ENCODE measurements at regions not wholly inside any gene's neighbourhood (a gene's known extent, or its start where the extent isn't known, plus 50 kb on each side); places are given as distances from the start of the nearest gene placed in this dataset.

GRCh38 chr18:61736133-61736532 lies 156.7 kb downstream of the RNF152 start:
- Histone ChIP-seq H3K79me2 (ENCODE audit: insufficient read depth, low read length) (no peaks in the 10 kb centered on the region), H3K9me3 (ENCODE audit: control insufficient read depth in 1 of 2, insufficient read depth in 1 of 2, low read depth in 1 of 2, low read length in 2 of 2) (no peaks in the 10 kb centered on the region), H3K27ac (ENCODE audit: low read depth, low read length) (no peak overlapping the region), H3K4me3 (replicated peaks in 1 of 2; ENCODE audit: low read depth in 1 of 2, low read length in 2 of 2) (no peak overlapping the region), H3K9ac (ENCODE audit: low read length) (no peak overlapping the region), H4K20me1 (ENCODE audit: insufficient read depth) (no peaks in the 10 kb centered on the region), H2AFZ (ENCODE audit: low read depth, low read length, poor library complexity, severe bottlenecking) (no peak overlapping the region), H3K4me2 (ENCODE audit: low read length) (no peak overlapping the region), H3K4me1 (ENCODE audit: control insufficient read depth in 1 of 2, insufficient read depth in 2 of 2, low read length in 2 of 2) (no peaks in the 10 kb centered on the region), H3K27me3 (ENCODE audit: insufficient read depth, low read length) (peaks cover 27% of the 10 kb centered on the region), H3K36me3 (ENCODE audit: control insufficient read depth in 1 of 2, insufficient read depth in 2 of 2, low read length in 2 of 2) (no peaks in the 10 kb centered on the region), H3K9me2 (ENCODE audit: insufficient read depth) (no peaks in the 10 kb centered on the region)
- RAD21 ChIA-PET (ENCODE audit: low non-redundant PET in 1 of 2, low total read pairs in 2 of 2, uncharacterized antibody in 2 of 2, unreplicated experiment in 2 of 2) = no interaction called here
- no peak for DNase-seq (ENCODE audit: low read depth, low spot score)
- CTCF ChIA-PET = no interaction called here
- BruUV-seq (replicated peaks) = no TSS peak
- ATAC-seq = no peak
- intact Hi-C loops (cut with micrococcal nuclease) = no loop called here
- TF ChIP-seq ELF1 (IDR thresholded peaks at IDR 0.05; ENCODE audit: borderline replicate concordance, low read depth) (no peak), RAD21 (IDR thresholded peaks at IDR 0.05; ENCODE audit: low read depth) (no peak), CEBPB (IDR thresholded peaks at IDR 0.05; ENCODE audit: low read depth) (no peak), SIN3A (IDR thresholded peaks at IDR 0.05; ENCODE audit: low read depth) (no peak), EGR1 (IDR thresholded peaks at IDR 0.05; ENCODE audit: low read depth) (no peak), ZFX (IDR thresholded peaks at IDR 0.05) (no peak), TCF7L2 (IDR thresholded peaks at IDR 0.05; ENCODE audit: borderline replicate concordance, extremely low read depth, insufficient read depth, insufficient read length) (no peak), SRF (IDR thresholded peaks at IDR 0.05; ENCODE audit: low read depth) (no peak), YY1 (IDR thresholded peaks at IDR 0.05; ENCODE audit: extremely low read depth, insufficient replicate concordance, low read depth, low read length) (no peak)
- POLR2A ChIA-PET = no interaction called here

GRCh38 chr18:61735564-61736102 lies 157.2 kb downstream of the RNF152 start:
- no peak for TF ChIP-seq POLR2AphosphoS5 (IDR thresholded peaks at IDR 0.05; ENCODE audit: low read depth, low read length)
- no peak for TF ChIP-seq SIN3A (IDR thresholded peaks at IDR 0.05; ENCODE audit: low read depth)
- no peak for TF ChIP-seq TCF7L2 (IDR thresholded peaks at IDR 0.05; ENCODE audit: borderline replicate concordance, extremely low read depth, insufficient read depth, insufficient read length)
- TF ChIP-seq SP1 (IDR thresholded peaks at IDR 0.05; ENCODE audit: low read depth) = no peak
- TF ChIP-seq REST (IDR thresholded peaks at IDR 0.05; ENCODE audit: low read depth) = no peak
- H3K79me2 ChIP-seq (ENCODE audit: insufficient read depth, low read length) = no peaks in the 10 kb centered on the region
- no TSS peak for BruUV-seq (replicated peaks)
- peaks cover 28% of the 10 kb centered on the region for H3K27me3 ChIP-seq (ENCODE audit: insufficient read depth, low read length)
- no peak overlapping the region for H3K27ac ChIP-seq (ENCODE audit: low read depth, low read length)
- no peaks in the 10 kb centered on the region for H3K9me2 ChIP-seq (ENCODE audit: insufficient read depth)
- no peak for ATAC-seq
- H4K20me1 ChIP-seq (ENCODE audit: insufficient read depth) = no peaks in the 10 kb centered on the region
- H3K36me3 ChIP-seq (ENCODE audit: control insufficient read depth in 1 of 2, insufficient read depth in 2 of 2, low read length in 2 of 2) = no peaks in the 10 kb centered on the region
- ChIA-PET RAD21 (ENCODE audit: low non-redundant PET in 1 of 2, low total read pairs in 2 of 2, uncharacterized antibody in 2 of 2, unreplicated experiment in 2 of 2) (no interaction called here), POLR2A (no interaction called here), CTCF (no interaction called here)
- no peak overlapping the region for H2AFZ ChIP-seq (ENCODE audit: low read depth, low read length, poor library complexity, severe bottlenecking)
- H3K9me3 ChIP-seq (ENCODE audit: control insufficient read depth in 1 of 2, insufficient read depth in 1 of 2, low read depth in 1 of 2, low read length in 2 of 2) = no peaks in the 10 kb centered on the region
- no peaks in the 10 kb centered on the region for H3K4me1 ChIP-seq (ENCODE audit: control insufficient read depth in 1 of 2, insufficient read depth in 2 of 2, low read length in 2 of 2)
- intact Hi-C loops (cut with micrococcal nuclease) = no loop called here
- no peak overlapping the region for H3K9ac ChIP-seq (ENCODE audit: low read length)
- H3K4me2 ChIP-seq (ENCODE audit: low read length) = no peak overlapping the region
- no peak for DNase-seq (ENCODE audit: low read depth, low spot score)
- H3K4me3 ChIP-seq (replicated peaks in 1 of 2; ENCODE audit: low read depth in 1 of 2, low read length in 2 of 2) = no peak overlapping the region

Data from HCT116 (cell line).